Panc1 (cell line): ENCODE measurements at regions not wholly inside any gene's neighbourhood (a gene's known extent, or its start where the extent isn't known, plus 50 kb on each side); places are given as distances from the start of the nearest gene placed in this dataset.

Experiments used
- ATAC-seq: fragments of 200-7000 bp; cut with Tn5 transposase; 2 replicates; pipeline ENCODE4 v1.9.1; 2020; ENCODE audit warnings: mild to moderate bottlenecking, moderate library complexity
- BruUV-seq: library from RNA; stranded (reverse); fragments of 400-500 nt; replicated peaks from 2 replicates; lab custom pipeline; 2021; lab: Mats Ljungman, UMichigan
- CTCF ChIA-PET: fragments of 300-600 bp; sonication (Branson Sonifier 250); formaldehyde crosslinking; loops from one replicate; lab custom pipeline; 2022; ENCODE audit warnings: antibody characterized with exemption; lab: Charles Lee
- POLR2A ChIA-PET: fragments of 300-600 bp; sonication (Branson Sonifier 250); formaldehyde crosslinking; loops from one replicate; lab custom pipeline; 2022; ENCODE audit warnings: antibody characterized with exemption; lab: Charles Lee
- DNase-seq: peaks from one replicate; pipeline ENCODE4 v3.0.0-alpha.2; 2010; ENCODE audit warnings: low read depth, low spot score
- H3K27ac ChIP-seq: 2 replicates; pipeline ENCODE4 v1.5.1; 2011; ENCODE audit warnings: mild to moderate bottlenecking, low read length, inconsistent platforms
- H3K27me3 ChIP-seq: fragments of 200-500 bp; sonication (Bioruptor generic); 2 replicates; pipeline ENCODE4 v1.6.0; 2014; ENCODE audit warnings: low read length, inconsistent platforms; ENCODE audit not compliant: control insufficient read depth, insufficient read depth
- H3K36me3 ChIP-seq: fragments of 200-500 bp; sonication (Bioruptor generic); 2 replicates; pipeline ENCODE4 v1.5.1; 2014; ENCODE audit warnings: inconsistent platforms, mild to moderate bottlenecking, low read length, moderate library complexity; ENCODE audit not compliant: control insufficient read depth, insufficient read depth
- H3K4me1 ChIP-seq: 2 replicates; pipeline ENCODE4 v1.5.1; 2011; ENCODE audit warnings: inconsistent platforms, mild to moderate bottlenecking, low read length, moderate library complexity; ENCODE audit not compliant: control insufficient read depth, insufficient read depth
- H3K4me3 ChIP-seq, 2 experiments: 2 replicates each; pipeline ENCODE4 v1.5.1; 2011 to 2012; ENCODE audit warnings: low read depth in 2 of 2, low read length in 2 of 2, mild to moderate bottlenecking in 2 of 2, inconsistent platforms in 1 of 2, moderate library complexity in 1 of 2
- H3K9me3 ChIP-seq: fragments of 200-500 bp; sonication (Bioruptor generic); 2 replicates; pipeline ENCODE4 v1.5.1; 2014; ENCODE audit warnings: low read depth, mild to moderate bottlenecking, inconsistent platforms, low read length, moderate library complexity; ENCODE audit not compliant: control insufficient read depth, insufficient read depth
- POLR2AphosphoS5 ChIP-seq: IDR thresholded peaks from 2 replicates; pipeline ENCODE4 v1.6.1; 2012; ENCODE audit warnings: mild to moderate bottlenecking, low read depth, low read length, moderate library complexity
- SIN3A ChIP-seq: IDR thresholded peaks from 2 replicates; pipeline ENCODE4 v1.6.1; 2012; ENCODE audit warnings: low read depth, mild to moderate bottlenecking, low read length, moderate library complexity, borderline replicate concordance; ENCODE audit not compliant: insufficient read depth
- TCF7L2 ChIP-seq: IDR thresholded peaks from 2 replicates; pipeline ENCODE4 v1.6.1; 2011; ENCODE audit warnings: mild to moderate bottlenecking, low read depth, low read length, inconsistent platforms
- in situ Hi-C: cut with HindIII; loops from 2 replicates; pipeline ENCODE4 v1.10.0; 2016; ENCODE audit warnings: low sequenced_read_pairs, low pct_unique_long_range_greater_than_20kb
- intact Hi-C: fragments of 100-400 bp; cut with micrococcal nuclease; formaldehyde crosslinking; loops from one replicate; pipeline ENCODE4 v1.10.0; 2022; ENCODE audit not compliant: unreplicated experiment
- TF ChIP-seq, protein P1 (sequence below): fragments of 450-650 bp; IDR thresholded peaks from 2 replicates; pipeline ENCODE4 v1.5.1; 2017; ENCODE audit warnings: mild to moderate bottlenecking
- TF ChIP-seq, protein P2 (sequence below), 2 experiments: IDR thresholded peaks; 2 replicates each; pipeline ENCODE4 v1.6.1; 2011 to 2012; ENCODE audit warnings: low read depth in 2 of 2, control low read depth in 1 of 2, low read length in 1 of 2, mild to moderate bottlenecking in 1 of 2, moderate library complexity in 1 of 2; ENCODE audit not compliant: insufficient read depth in 1 of 2

DNA sequence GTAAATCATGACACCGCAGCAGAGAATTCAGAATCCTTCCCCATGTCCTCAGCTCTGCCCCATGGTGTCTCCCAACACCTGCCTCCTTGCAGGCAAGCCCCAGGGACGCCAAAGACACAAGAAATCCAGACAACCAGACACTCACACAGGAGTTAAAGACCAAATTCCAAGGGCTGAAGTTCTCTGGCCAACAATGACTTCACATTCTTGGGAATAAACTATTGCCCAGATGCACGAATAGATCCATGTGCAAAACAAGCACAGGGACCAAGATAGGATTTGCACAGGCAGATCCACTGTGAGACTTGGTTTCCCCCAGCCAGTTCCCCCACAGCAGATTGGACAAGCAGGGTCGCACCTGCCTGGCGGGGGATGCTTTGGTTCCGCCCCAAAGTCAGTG, 246.7 kb downstream of the SOD2 start:
- H3K27ac ChIP-seq, result no peak overlapping the region
- no TSS peak for BruUV-seq
- ChIA-PET CTCF (no interaction called here), POLR2A (no interaction called here)
- intact Hi-C loops, result no loop called here
- H3K4me1 ChIP-seq, result no peaks in the 10 kb centered on the region
- H3K36me3 ChIP-seq, result no peaks in the 10 kb centered on the region
- no peak overlapping the region for H3K4me3 ChIP-seq
- TF ChIP-seq, protein P1, sequence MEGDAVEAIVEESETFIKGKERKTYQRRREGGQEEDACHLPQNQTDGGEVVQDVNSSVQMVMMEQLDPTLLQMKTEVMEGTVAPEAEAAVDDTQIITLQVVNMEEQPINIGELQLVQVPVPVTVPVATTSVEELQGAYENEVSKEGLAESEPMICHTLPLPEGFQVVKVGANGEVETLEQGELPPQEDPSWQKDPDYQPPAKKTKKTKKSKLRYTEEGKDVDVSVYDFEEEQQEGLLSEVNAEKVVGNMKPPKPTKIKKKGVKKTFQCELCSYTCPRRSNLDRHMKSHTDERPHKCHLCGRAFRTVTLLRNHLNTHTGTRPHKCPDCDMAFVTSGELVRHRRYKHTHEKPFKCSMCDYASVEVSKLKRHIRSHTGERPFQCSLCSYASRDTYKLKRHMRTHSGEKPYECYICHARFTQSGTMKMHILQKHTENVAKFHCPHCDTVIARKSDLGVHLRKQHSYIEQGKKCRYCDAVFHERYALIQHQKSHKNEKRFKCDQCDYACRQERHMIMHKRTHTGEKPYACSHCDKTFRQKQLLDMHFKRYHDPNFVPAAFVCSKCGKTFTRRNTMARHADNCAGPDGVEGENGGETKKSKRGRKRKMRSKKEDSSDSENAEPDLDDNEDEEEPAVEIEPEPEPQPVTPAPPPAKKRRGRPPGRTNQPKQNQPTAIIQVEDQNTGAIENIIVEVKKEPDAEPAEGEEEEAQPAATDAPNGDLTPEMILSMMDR, result no peak
- TF ChIP-seq SIN3A (no peak), POLR2AphosphoS5 (no peak)
- TF ChIP-seq, protein P2, sequence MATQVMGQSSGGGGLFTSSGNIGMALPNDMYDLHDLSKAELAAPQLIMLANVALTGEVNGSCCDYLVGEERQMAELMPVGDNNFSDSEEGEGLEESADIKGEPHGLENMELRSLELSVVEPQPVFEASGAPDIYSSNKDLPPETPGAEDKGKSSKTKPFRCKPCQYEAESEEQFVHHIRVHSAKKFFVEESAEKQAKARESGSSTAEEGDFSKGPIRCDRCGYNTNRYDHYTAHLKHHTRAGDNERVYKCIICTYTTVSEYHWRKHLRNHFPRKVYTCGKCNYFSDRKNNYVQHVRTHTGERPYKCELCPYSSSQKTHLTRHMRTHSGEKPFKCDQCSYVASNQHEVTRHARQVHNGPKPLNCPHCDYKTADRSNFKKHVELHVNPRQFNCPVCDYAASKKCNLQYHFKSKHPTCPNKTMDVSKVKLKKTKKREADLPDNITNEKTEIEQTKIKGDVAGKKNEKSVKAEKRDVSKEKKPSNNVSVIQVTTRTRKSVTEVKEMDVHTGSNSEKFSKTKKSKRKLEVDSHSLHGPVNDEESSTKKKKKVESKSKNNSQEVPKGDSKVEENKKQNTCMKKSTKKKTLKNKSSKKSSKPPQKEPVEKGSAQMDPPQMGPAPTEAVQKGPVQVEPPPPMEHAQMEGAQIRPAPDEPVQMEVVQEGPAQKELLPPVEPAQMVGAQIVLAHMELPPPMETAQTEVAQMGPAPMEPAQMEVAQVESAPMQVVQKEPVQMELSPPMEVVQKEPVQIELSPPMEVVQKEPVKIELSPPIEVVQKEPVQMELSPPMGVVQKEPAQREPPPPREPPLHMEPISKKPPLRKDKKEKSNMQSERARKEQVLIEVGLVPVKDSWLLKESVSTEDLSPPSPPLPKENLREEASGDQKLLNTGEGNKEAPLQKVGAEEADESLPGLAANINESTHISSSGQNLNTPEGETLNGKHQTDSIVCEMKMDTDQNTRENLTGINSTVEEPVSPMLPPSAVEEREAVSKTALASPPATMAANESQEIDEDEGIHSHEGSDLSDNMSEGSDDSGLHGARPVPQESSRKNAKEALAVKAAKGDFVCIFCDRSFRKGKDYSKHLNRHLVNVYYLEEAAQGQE (IDR thresholded peaks at IDR 0.05; ENCODE audit: insufficient read depth in 1 of 2, low read depth in 2 of 2, low read length in 1 of 2), result no peak
- DNase-seq, result no peak
- no peak for ATAC-seq
- H3K27me3 ChIP-seq, result peaks cover 34% of the 10 kb centered on the region
- no peaks in the 10 kb centered on the region for H3K9me3 ChIP-seq
- in situ Hi-C loops, result no loop called here

DNA sequence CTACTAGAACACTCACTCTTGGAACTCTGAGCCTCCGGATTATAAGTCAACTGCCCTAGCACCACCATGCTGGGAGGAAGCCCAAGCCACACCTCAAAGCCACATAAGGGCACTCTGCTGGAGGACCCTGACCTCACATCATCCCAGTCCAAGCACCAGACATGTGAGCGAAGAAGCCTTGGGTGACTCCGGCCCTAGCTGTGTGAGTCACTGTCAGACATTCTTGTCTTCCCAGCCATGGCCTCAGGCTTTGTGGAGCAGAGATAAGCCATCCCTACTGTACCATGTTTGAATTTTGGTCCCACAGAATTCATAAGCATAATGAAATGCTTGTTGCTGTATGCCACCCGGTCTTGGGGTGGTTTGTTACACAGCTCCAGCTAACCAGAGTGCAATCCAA, 247.7 kb downstream of the SOD2 start:
- ATAC-seq (no peak), DNase-seq (no peak)
- in situ Hi-C loops (no loop called here), intact Hi-C loops (no loop called here)
- ChIA-PET CTCF (no interaction called here), POLR2A (no interaction called here)
- no peaks in the 10 kb centered on the region for H3K4me1 ChIP-seq
- TF ChIP-seq, protein P2 (IDR thresholded peaks at IDR 0.05; ENCODE audit: insufficient read depth in 1 of 2, low read depth in 2 of 2, low read length in 1 of 2), result no peak
- TF ChIP-seq, protein P1, result no peak
- no peak for TF ChIP-seq POLR2AphosphoS5
- no peak for TF ChIP-seq SIN3A
- no peak for TF ChIP-seq TCF7L2
- no peak overlapping the region for H3K4me3 ChIP-seq
- peaks cover 40% of the 10 kb centered on the region for H3K27me3 ChIP-seq
- no peaks in the 10 kb centered on the region for H3K9me3 ChIP-seq
- BruUV-seq, result no TSS peak
- H3K36me3 ChIP-seq, result no peaks in the 10 kb centered on the region
- H3K27ac ChIP-seq, result no peak overlapping the region
